ENCODE measurements at regions not wholly inside any gene's neighbourhood (a gene's known extent, or its start where the extent isn't known, plus 50 kb on each side); places are given as distances from the start of the nearest gene placed in this dataset.
A peak's percentile ranks its signal among the peaks of the same experiment; 100 is the strongest.
"Not testable (repeated sequence)": the region's sequence is repeated elsewhere in the genome, so short reads cannot be mapped to it uniquely, and the experiment has no call there.

DNA sequence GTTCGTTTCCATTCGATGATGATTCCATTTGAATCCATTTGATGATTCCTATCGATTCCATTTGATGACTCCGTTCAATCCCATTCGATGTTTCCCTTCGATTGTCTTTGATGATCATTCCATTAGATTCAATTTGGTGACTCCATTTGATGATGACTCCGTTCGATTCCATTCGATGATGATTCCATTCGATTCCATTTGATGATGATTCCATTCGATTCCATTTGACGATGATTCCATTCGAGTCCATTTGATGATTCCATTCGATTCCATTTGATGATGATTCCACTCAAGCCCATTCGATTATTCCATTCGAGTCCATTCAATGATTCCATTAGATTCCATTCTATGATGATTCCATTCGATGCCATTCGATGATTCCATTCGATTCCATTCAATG, 2730.6 kb downstream of the RPIA start:
- intact Hi-C loops (cut with DNase I); H3K36me3 ChIP-seq; DNase-seq (ENCODE audit: low spot score in 2 of 2); H3K27ac ChIP-seq; H3K4me3 ChIP-seq; H3K4me1 ChIP-seq; H3K27me3 ChIP-seq: not testable (repeated sequence)
- H3K9me3 ChIP-seq = peaks cover 5 to 22% of the 10 kb centered on the region in 2 donors

DNA sequence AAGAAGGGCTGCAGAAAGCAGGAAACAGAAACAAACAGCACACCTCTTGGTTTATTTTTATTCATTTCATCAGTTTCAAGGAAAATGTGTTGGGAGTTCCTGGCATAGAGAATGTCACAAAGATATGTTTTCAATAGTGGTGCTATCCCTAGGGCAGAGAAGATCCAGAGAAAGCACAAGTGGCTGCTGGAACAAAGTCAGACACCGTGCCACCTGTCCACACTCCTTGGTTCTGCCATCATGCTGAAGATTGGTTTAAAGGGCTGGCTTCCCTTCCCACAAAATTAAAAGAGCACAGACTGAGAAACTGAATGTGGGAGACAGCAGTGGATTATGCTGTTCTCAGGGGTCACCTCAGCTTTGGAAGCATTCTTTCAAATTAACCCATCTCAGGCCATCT, 2735.7 kb downstream of the RPIA start:
- intact Hi-C loops (cut with DNase I) = not testable (repeated sequence)

DNA sequence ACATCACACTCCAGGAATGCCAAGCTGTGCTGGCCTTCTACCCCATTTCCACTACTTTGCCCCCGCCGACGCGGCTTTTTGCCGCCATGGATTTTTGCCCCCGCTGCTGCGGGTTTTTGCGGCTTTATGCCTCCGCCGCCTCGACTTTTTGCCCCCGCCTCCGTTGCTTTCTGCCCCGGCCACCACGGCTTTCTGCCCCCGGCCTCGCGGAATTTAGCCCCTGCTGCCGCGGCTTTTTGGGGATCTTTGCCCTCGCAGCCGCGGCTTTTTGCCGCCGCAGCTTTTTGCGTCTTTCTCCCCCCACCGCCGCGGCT, 2750.4 kb downstream of the RPIA start:
- intact Hi-C loops (cut with DNase I); H3K36me3 ChIP-seq; DNase-seq (ENCODE audit: low spot score in 2 of 2); H3K27ac ChIP-seq; H3K9me3 ChIP-seq: not testable (repeated sequence)
- H3K4me1 ChIP-seq = peaks cover 9 to 10% of the 10 kb centered on the region in 2 donors
- peaks cover 13% of the 10 kb centered on the region for H3K27me3 ChIP-seq
- peak overlapping the region; percentile 40 to 57 for H3K4me3 ChIP-seq

More for the DNA sequence above, 2735.7 kb downstream of the RPIA start:
- not testable (repeated sequence) for DNase-seq (ENCODE audit: low spot score in 2 of 2); H3K27ac ChIP-seq; H3K4me1 ChIP-seq; H3K36me3 ChIP-seq; H3K27me3 ChIP-seq; H3K4me3 ChIP-seq
- peaks cover 3 to 11% of the 10 kb centered on the region in 2 donors for H3K9me3 ChIP-seq

DNA sequence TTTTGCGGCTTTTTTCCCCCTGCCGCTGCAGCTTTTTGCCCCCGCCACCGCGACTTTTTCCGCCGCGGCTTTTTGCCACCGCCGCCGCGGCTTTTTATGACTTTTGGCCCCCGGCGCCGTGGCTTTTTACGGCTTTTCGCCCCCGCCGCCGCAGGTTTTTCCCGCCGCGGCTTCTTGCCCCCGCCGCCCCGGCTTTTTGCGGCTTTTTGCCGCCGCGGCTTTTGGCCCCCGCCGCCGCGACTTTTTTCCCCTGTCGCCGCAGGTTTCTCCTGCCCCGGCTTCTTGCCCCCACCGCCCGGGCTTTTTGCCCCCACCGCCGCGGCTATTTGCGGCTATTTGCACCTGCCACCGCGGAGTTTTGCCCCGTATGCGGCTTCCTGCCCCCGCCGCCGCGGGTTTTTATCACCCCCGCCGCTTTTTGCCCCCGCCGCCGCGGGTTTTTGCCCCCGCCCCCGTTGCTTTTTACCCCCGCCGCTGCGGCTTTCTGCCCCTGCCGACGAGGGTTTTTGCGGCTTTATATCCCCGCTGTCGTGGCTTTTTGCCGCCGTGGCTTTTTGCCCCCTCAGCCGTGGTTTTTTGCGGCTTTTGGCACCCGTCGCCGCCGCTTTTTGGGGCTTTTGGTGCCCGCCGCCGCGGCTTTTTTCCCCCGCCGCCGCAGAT, 2750.9 kb downstream of the RPIA start:
- Histone ChIP-seq H3K27me3 (peaks cover 13% of the 10 kb centered on the region), H3K4me3 (peak overlapping the region; percentile 40 to 57), H3K27ac (no peak overlapping the region), H3K36me3 (no peaks in the 10 kb centered on the region), H3K4me1 (peaks cover 9 to 10% of the 10 kb centered on the region in 2 donors), H3K9me3 (no peaks in the 10 kb centered on the region)
- TF ChIP-seq, protein P1, sequence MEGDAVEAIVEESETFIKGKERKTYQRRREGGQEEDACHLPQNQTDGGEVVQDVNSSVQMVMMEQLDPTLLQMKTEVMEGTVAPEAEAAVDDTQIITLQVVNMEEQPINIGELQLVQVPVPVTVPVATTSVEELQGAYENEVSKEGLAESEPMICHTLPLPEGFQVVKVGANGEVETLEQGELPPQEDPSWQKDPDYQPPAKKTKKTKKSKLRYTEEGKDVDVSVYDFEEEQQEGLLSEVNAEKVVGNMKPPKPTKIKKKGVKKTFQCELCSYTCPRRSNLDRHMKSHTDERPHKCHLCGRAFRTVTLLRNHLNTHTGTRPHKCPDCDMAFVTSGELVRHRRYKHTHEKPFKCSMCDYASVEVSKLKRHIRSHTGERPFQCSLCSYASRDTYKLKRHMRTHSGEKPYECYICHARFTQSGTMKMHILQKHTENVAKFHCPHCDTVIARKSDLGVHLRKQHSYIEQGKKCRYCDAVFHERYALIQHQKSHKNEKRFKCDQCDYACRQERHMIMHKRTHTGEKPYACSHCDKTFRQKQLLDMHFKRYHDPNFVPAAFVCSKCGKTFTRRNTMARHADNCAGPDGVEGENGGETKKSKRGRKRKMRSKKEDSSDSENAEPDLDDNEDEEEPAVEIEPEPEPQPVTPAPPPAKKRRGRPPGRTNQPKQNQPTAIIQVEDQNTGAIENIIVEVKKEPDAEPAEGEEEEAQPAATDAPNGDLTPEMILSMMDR (IDR thresholded peaks at IDR 0.05) = no peak
- intact Hi-C loops (cut with DNase I) = no loop called here
- no peak for DNase-seq (ENCODE audit: low spot score in 2 of 2)

DNA sequence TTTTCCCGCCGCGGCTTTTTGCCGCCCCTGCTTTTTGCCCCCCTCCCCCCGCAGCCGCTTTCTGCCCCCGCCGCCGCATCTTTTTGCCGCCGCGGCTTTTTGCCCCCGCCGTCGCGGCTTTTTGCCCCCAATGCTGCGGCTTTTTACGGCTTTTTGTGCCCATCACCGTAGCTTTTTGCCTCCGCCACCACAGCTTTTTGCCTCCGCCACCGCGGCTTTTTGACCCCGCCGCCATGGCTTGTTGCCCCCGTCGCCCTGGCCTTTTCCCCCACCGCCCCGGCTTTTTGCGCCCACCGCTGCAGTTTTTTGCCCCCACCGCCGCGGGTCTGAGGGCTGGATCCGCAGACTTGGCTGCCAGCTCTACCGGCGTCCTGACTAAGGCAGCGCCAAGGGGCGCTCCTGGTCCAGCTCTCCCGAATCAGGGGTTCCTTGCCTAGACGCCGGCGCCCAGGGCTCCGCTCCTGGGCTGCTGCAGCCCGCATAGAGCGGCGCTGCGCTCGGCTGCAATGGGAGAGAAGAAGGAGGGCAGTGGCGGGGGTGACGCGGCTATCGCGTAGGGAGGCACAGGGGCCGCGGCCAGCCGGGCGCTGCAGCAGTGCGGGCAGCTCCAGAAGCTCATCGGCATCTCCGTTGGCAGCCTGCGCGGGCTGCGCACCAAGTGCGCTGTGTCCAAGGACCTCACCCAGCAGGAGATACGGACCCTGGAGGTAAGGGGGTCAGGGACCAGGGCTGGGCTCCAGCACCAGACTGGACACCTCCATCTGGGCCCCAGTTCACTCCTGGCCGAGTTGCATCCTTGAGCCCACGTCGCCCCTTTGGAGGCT, 2751.6 kb downstream of the RPIA start:
- H3K4me1 ChIP-seq = peaks cover 9 to 10% of the 10 kb centered on the region in 2 donors
- H3K27ac ChIP-seq; H3K36me3 ChIP-seq; H3K9me3 ChIP-seq; intact Hi-C loops (cut with DNase I): not testable (repeated sequence)
- H3K4me3 ChIP-seq = peak overlapping the region; percentile 40 to 57
- DNase-seq (ENCODE audit: low spot score in 2 of 2) = peak in 1 of 2 donors; percentile 63
- H3K27me3 ChIP-seq = peaks cover 13% of the 10 kb centered on the region

DNA sequence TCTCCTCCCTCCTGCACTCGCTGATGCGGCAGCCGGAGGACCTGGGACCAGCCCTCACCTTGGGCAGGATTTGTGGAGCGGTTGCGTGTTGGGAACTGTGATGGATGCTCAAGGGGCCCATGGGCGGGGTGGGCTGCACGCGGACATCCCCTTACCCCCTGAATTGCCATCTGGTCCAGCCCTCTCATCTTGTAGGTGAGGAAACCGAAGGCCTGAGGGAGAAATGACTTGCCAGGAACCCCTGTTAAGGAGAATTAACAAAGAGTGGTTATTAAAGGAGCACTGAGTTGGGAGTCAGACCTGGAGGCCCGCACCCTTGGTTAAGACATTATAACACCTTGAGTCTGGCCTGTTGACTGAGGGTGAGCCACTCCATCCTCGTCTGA, 2752.2 kb downstream of the RPIA start:
- H3K36me3 ChIP-seq; H3K4me3 ChIP-seq; intact Hi-C loops (cut with DNase I); H3K27ac ChIP-seq; DNase-seq (ENCODE audit: low spot score in 2 of 2); H3K9me3 ChIP-seq: not testable (repeated sequence)
- Histone ChIP-seq H3K4me1 (peaks cover 9 to 10% of the 10 kb centered on the region in 2 donors), H3K27me3 (peaks cover 13% of the 10 kb centered on the region)

DNA sequence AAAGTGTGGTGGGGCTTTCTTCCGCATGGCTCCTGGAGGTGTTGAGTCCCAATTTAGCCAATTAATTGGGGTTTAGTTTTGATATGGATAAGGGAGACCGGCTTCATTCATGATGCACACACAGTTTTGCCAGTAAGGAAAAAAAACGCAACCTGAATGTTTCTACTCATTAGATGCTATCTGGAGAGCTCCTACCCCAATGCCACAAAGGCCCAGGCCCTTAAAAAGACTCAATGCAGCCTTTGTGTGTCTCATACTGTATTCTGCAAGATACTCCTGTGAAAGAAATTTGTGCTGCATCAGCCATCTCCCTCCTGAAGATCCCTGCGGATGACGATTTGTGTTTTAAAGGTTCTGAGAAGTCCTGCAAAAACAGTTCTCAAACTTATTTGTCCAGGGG, 2754.2 kb downstream of the RPIA start:
- DNase-seq (ENCODE audit: low spot score in 2 of 2); H3K9me3 ChIP-seq; H3K4me3 ChIP-seq; H3K36me3 ChIP-seq; H3K27ac ChIP-seq; intact Hi-C loops (cut with DNase I): not testable (repeated sequence)
- Histone ChIP-seq H3K4me1 (peaks cover 9 to 10% of the 10 kb centered on the region in 2 donors), H3K27me3 (peaks cover 13% of the 10 kb centered on the region)

DNA sequence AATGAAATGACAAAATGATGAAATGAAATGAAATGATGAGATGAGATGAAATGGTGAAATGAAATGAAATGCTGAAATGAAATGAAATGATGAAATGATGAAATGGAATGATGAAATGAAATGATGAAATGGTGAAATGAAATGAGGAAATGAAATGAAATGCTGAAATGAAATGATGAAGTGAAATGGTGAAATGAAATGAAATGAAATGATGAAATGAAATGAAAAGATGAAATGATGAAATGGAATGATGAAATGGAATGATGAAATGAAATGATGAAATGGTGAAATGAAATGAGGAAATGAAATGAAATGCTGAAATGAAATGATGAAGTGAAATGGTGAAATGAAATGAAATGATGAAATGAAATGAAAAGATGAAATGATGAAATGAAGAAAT, 2755.0 kb downstream of the RPIA start:
- H3K9me3 ChIP-seq; intact Hi-C loops (cut with DNase I); DNase-seq (ENCODE audit: low spot score in 2 of 2); H3K27ac ChIP-seq; H3K4me3 ChIP-seq; H3K36me3 ChIP-seq: not testable (repeated sequence)
- peaks cover 13% of the 10 kb centered on the region for H3K27me3 ChIP-seq
- peaks cover 9 to 10% of the 10 kb centered on the region in 2 donors for H3K4me1 ChIP-seq

DNA sequence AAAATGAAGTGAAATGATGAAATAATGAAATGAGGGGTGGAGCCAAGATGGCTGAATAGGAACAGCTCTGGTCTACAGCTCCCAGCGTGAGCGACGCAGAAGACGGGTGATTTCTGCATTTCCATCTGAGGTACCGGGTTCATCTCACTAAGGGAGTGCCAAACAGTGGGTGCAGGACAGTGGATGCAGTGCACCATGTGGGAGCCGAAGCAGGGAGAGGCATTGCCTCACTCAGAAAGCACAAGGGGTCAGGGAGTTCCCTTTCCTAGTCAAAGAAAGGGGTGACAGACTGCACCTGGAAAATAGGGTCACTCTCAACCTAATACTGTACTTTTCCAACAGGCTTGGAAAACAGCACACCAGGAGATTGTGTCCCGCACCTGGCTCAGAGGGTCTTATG, 2755.4 kb downstream of the RPIA start:
- H3K36me3 ChIP-seq; H3K27ac ChIP-seq; intact Hi-C loops (cut with DNase I); H3K4me3 ChIP-seq; DNase-seq (ENCODE audit: low spot score in 2 of 2); H3K4me1 ChIP-seq; H3K9me3 ChIP-seq: not testable (repeated sequence)
- H3K27me3 ChIP-seq = peaks cover 12% of the 10 kb centered on the region

DNA sequence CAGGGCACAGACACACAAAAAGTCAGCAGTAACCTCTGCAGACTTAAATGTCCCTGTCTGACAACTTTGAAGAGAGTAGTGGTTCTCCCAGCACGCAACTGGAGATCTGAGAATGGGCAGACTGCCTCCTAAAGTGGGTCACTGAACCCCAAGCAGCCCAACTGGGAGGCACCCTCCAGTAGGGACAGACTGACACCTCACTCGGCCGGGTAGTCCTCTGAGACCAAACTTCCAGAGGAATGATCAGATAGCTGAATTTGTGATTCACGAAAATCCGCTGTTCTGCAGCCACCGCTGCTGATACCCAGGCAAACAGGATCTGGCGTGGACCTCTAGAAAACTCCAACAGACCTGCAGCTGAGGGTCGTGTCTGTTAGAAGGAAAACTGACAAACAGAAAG, 2756.0 kb downstream of the RPIA start:
- H3K9me3 ChIP-seq; DNase-seq (ENCODE audit: low spot score in 2 of 2); H3K36me3 ChIP-seq; H3K4me3 ChIP-seq; H3K4me1 ChIP-seq; H3K27ac ChIP-seq; intact Hi-C loops (cut with DNase I); H3K27me3 ChIP-seq: not testable (repeated sequence)

DNA sequence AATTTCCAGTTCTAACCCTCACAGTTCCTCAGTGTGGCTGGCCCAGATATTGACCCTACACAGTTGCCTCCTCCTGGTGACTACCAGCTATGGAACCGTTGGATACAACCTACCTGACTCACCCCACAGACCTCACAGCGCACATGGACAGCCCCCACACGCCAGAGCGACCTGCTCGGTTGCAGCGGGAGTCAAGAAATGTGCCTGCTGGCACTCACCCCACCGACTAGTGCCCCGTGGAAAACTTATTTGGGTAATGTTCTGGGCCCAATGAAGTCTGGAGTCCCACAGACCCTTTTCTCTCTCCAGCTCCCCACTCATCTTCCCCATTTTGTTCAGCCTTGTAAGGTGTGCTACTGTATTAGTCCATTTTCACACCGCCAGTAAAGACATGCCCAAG, 2770.8 kb downstream of the RPIA start:
- H3K36me3 ChIP-seq; H3K4me3 ChIP-seq; H3K27ac ChIP-seq; intact Hi-C loops (cut with DNase I); H3K4me1 ChIP-seq; H3K27me3 ChIP-seq; H3K9me3 ChIP-seq: not testable (repeated sequence)
- peak in 1 of 2 donors; percentile 61 for DNase-seq (ENCODE audit: low spot score in 2 of 2)

DNA sequence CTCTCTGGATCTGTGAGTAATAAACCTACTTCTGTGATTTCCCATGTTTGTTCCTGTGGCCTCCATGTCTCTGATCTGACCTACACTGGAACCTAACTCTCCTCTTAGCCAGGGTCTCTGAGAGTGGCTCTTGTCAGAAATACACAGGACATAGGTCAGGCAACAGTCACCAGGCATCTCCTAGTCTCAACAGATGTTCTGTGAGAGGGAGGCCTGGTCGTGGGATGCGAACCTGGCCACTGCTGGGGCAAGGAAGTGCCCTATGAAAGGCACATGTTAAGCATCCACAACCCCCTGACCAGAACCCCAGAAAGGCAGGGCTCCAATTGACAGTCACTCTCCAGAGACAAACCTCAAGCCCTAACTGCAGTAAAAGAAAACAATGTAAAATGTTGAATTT, 2771.5 kb downstream of the RPIA start:
- intact Hi-C loops (cut with DNase I); H3K9me3 ChIP-seq; H3K27me3 ChIP-seq; H3K36me3 ChIP-seq; H3K27ac ChIP-seq; H3K4me3 ChIP-seq; H3K4me1 ChIP-seq: not testable (repeated sequence)
- DNase-seq (ENCODE audit: low spot score in 2 of 2) = peak in 1 of 2 donors; percentile 44

DNA sequence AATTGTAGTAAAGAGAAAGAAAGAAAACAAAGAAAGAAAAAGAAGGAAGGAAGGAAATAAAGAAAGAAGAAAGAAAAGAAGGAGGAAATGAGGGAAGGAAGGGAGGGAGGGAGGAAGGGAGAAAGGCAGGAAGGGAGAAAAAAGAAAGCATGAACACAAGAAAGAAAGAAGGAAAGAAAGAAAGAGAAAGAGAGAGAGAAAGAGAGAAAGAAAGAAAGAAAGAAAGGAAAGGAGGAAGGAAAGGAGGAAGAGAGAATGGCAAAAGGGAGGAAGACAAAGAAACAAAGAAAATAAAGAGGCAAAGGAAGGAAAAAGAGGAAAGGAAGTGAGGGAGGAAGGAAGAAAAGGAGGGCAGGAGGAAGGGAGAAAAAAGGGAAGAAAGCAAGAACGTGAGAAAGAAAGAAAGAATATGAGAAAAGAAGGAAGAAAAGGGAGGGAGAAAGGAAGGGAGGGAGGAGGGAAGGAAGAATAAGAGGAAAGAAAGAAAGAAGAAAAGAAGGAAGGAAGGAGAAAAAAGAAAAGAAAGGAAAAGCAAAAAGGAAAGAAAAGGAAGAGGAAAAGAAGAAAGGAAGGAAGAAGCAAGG, 2775.4 kb downstream of the RPIA start:
- DNase-seq (ENCODE audit: low spot score in 2 of 2); intact Hi-C loops (cut with DNase I); H3K36me3 ChIP-seq; H3K27me3 ChIP-seq; H3K27ac ChIP-seq; H3K4me1 ChIP-seq; H3K4me3 ChIP-seq; H3K9me3 ChIP-seq: not testable (repeated sequence)
